H9 (cell line): ENCODE measurements at regions not wholly inside any gene's neighbourhood (a gene's known extent, or its start where the extent isn't known, plus 50 kb on each side); places are given as distances from the start of the nearest gene placed in this dataset.

Experiments used
- DNase-seq: peaks from one replicate; pipeline ENCODE4 v3.0.0-alpha.2; 2017
- H2AFZ ChIP-seq: one replicate; pipeline ENCODE4 v1.6.1; 2013; ENCODE audit warnings: mild to moderate bottlenecking, low read length, control low read depth, moderate library complexity
- H2AK5ac ChIP-seq: 2 replicates; pipeline ENCODE4 v1.6.1; 2013; ENCODE audit warnings: low read length, control low read depth, mixed read lengths; ENCODE audit not compliant: insufficient read length
- H2BK120ac ChIP-seq: one replicate; pipeline ENCODE4 v1.6.1; 2013; ENCODE audit warnings: low read depth, mild to moderate bottlenecking, low read length, control low read depth, inconsistent platforms; ENCODE audit not compliant: poor library complexity, severe bottlenecking
- H2BK12ac ChIP-seq: 2 replicates; pipeline ENCODE4 v1.6.1; 2013; ENCODE audit warnings: low read length, control low read depth, mixed read lengths, low read depth; ENCODE audit not compliant: insufficient read length
- H2BK15ac ChIP-seq: 2 replicates; pipeline ENCODE4 v1.6.1; 2013; ENCODE audit warnings: low read depth, low read length, control low read depth
- H2BK20ac ChIP-seq: one replicate; pipeline ENCODE4 v1.6.1; 2013; ENCODE audit warnings: low read depth, mild to moderate bottlenecking, low read length, control low read depth, inconsistent platforms; ENCODE audit not compliant: poor library complexity, severe bottlenecking
- H2BK5ac ChIP-seq: 2 replicates; pipeline ENCODE4 v1.6.1; 2013; ENCODE audit warnings: low read length, control low read depth, mixed read lengths; ENCODE audit not compliant: insufficient read length
- H3K14ac ChIP-seq: 2 replicates; pipeline ENCODE4 v1.6.1; 2013; ENCODE audit warnings: low read length, control low read depth; ENCODE audit not compliant: insufficient read depth
- H3K18ac ChIP-seq: 2 replicates; pipeline ENCODE4 v1.6.1; 2013; ENCODE audit warnings: low read depth, mild to moderate bottlenecking, mixed read lengths, low read length, control low read depth; ENCODE audit not compliant: insufficient read length
- H3K23ac ChIP-seq: 2 replicates; pipeline ENCODE4 v1.6.1; 2013; ENCODE audit warnings: low read length, control low read depth, mixed read lengths, low read depth; ENCODE audit not compliant: insufficient read length
- H3K23me2 ChIP-seq: 2 replicates; pipeline ENCODE4 v1.6.1; 2013; ENCODE audit warnings: low read depth, mild to moderate bottlenecking, mixed read lengths, low read length, control low read depth; ENCODE audit not compliant: insufficient read length, poor library complexity, severe bottlenecking
- H3K27ac ChIP-seq: 2 replicates; pipeline ENCODE4 v1.5.1; 2013; ENCODE audit warnings: low read length, control low read depth, mixed read lengths, low read depth; ENCODE audit not compliant: insufficient read length
- H3K27me3 ChIP-seq: 2 replicates; pipeline ENCODE4 v1.6.1; 2013; ENCODE audit warnings: low read length, control low read depth, inconsistent platforms; ENCODE audit not compliant: insufficient read depth
- H3K4ac ChIP-seq: 2 replicates; pipeline ENCODE4 v1.6.1; 2013; ENCODE audit warnings: low read depth, mild to moderate bottlenecking, control low read depth, inconsistent platforms, low read length, moderate library complexity
- H3K4me1 ChIP-seq: 2 replicates; pipeline ENCODE4 v1.6.1; 2013; ENCODE audit warnings: low read length, control low read depth, inconsistent platforms; ENCODE audit not compliant: insufficient read depth
- H3K4me2 ChIP-seq: 2 replicates; pipeline ENCODE4 v1.6.1; 2013; ENCODE audit warnings: low read length, control low read depth, mixed read lengths; ENCODE audit not compliant: insufficient read length, insufficient read depth
- H3K56ac ChIP-seq: 2 replicates; pipeline ENCODE4 v1.6.1; 2013; ENCODE audit warnings: low read depth, mild to moderate bottlenecking, mixed read lengths, low read length, control low read depth; ENCODE audit not compliant: insufficient read length
- H3K79me1 ChIP-seq: 2 replicates; pipeline ENCODE4 v1.6.1; 2013; ENCODE audit warnings: low read depth, mild to moderate bottlenecking, moderate library complexity, low read length, control low read depth, inconsistent platforms; ENCODE audit not compliant: insufficient read depth, poor library complexity, severe bottlenecking
- H3K79me2 ChIP-seq: 2 replicates; pipeline ENCODE4 v1.6.1; 2013; ENCODE audit warnings: low read length, control low read depth, inconsistent platforms; ENCODE audit not compliant: insufficient read depth
- H3K9ac ChIP-seq: 2 replicates; pipeline ENCODE4 v1.6.1; 2013; ENCODE audit warnings: low read length, control low read depth, mixed read lengths; ENCODE audit not compliant: insufficient read length; ENCODE audit errors: extremely low read depth
- H3K9me3 ChIP-seq: one replicate; pipeline ENCODE4 v1.6.1; 2013; ENCODE audit warnings: low read depth, low read length, inconsistent platforms; ENCODE audit not compliant: control insufficient read depth
- H3T11ph ChIP-seq: one replicate; pipeline ENCODE4 v1.6.1; 2013; ENCODE audit warnings: mild to moderate bottlenecking, low read length, control low read depth, inconsistent platforms
- H4K20me1 ChIP-seq: one replicate; pipeline ENCODE4 v1.6.1; 2013; ENCODE audit not compliant: control insufficient read depth, insufficient read length, insufficient read depth
- H4K5ac ChIP-seq: 2 replicates; pipeline ENCODE4 v1.6.1; 2013; ENCODE audit warnings: low read depth, mild to moderate bottlenecking, mixed read lengths, low read length, control low read depth; ENCODE audit not compliant: insufficient read length
- H4K8ac ChIP-seq: replicated peaks from 2 replicates; pipeline ENCODE4 v1.6.1; 2013; ENCODE audit warnings: low read length, control low read depth, mixed read lengths, low read depth; ENCODE audit not compliant: insufficient read length
- H4K91ac ChIP-seq: 2 replicates; pipeline ENCODE4 v1.6.1; 2013; ENCODE audit warnings: low read depth, mild to moderate bottlenecking, moderate library complexity, mixed read lengths, low read length, control low read depth; ENCODE audit not compliant: insufficient read length
- H3K27ac Mint-ChIP-seq, 3 experiments: 2 replicates in 2 of 3; 3 replicates in 1 of 3; pipeline ENCODE4 v1.8.0; 2020 to 2021; ENCODE audit warnings: mixed read lengths in 3 of 3, mild to moderate bottlenecking in 1 of 3, moderate library complexity in 1 of 3
- H3K27me3 Mint-ChIP-seq: 2 replicates; pipeline ENCODE4 v1.8.0; 2021; ENCODE audit warnings: low read depth, mild to moderate bottlenecking, moderate library complexity, mixed read lengths
- H3K36me3 Mint-ChIP-seq, 3 experiments: 2 replicates in 2 of 3; 3 replicates in 1 of 3; pipeline ENCODE4 v1.8.0; 2020 to 2021; ENCODE audit warnings: low read depth in 3 of 3, mixed read lengths in 3 of 3; ENCODE audit not compliant: insufficient read depth in 1 of 3
- H3K4me1 Mint-ChIP-seq, 2 experiments: 2 replicates each; pipeline ENCODE4 v1.8.0; 2020; ENCODE audit warnings: mixed read lengths in 2 of 2
- H3K4me3 Mint-ChIP-seq, 2 experiments: 2 replicates in 1 of 2; 3 replicates in 1 of 2; pipeline ENCODE4 v1.8.0; 2020 to 2021; ENCODE audit warnings: mild to moderate bottlenecking in 2 of 2, mixed read lengths in 2 of 2, moderate library complexity in 1 of 2
- H3K9me3 Mint-ChIP-seq, 2 experiments: 2 replicates in 1 of 2; 3 replicates in 1 of 2; pipeline ENCODE4 v1.8.0; 2020; ENCODE audit warnings: mild to moderate bottlenecking in 2 of 2, mixed read lengths in 2 of 2, moderate library complexity in 1 of 2
- WGBS: extraction: QIAGEN DNeasy Blood & Tissue Kit; methylation state at CpG from one replicate; pipeline ENCODE4 v1.1.7; 2013; ENCODE audit warnings: missing lambda C conversion rate, low lambda C conversion rate, mixed read lengths; ENCODE audit not compliant: insufficient read length; ENCODE audit errors: extremely low coverage; 5-methylcytosine and 5-hydroxymethylcytosine counted together
- TF ChIP-seq, protein P1 (sequence below): fragments of 200-600 bp; sonication (generic); conservative IDR thresholded peaks from 3 replicates; pipeline ENCODE4 v1.8.0; 2021; ENCODE audit warnings: antibody characterized with exemption, mild to moderate bottlenecking

DNA sequence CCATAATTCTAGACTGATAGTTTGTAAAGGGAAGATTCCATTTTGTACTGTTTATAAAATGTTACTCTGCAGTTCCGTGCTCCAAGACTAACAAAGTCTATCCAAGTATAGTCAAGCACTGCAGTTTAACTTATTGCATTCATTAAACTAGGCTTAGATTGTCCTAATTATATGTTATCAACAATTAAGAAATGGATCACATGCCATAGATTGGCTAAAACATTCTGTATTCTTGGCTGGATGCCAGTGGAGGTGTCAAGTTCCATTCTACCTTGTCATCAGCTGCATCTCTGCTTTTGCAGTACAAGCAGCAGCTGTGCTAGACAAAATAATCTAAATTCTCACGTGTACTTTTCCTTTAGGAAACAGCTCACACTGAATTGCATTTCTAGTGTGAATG, 69.4 kb upstream of the MEF2C start:
- H3K23ac ChIP-seq, result no peak overlapping the region
- no CpG with 5 or more reads among the region's 2 CpGs for WGBS
- no peak overlapping the region for H3K4me2 ChIP-seq
- Mint-ChIP-seq H3K9me3 (no peaks in the 10 kb centered on the region), H3K4me1 (peaks cover 37 to 38% of the 10 kb centered on the region in 2 experiments), H3K27me3 (no peaks in the 10 kb centered on the region), H3K27ac (no peak overlapping the region), H3K36me3 (no peaks in the 10 kb centered on the region), H3K4me3 (no peak overlapping the region)
- no peak overlapping the region for H2BK20ac ChIP-seq
- no peak overlapping the region for H2BK12ac ChIP-seq
- no peak overlapping the region for H2BK5ac ChIP-seq
- no peak overlapping the region for H3K9ac ChIP-seq
- no peak overlapping the region for H3T11ph ChIP-seq
- no peaks in the 10 kb centered on the region for H3K9me3 ChIP-seq
- no peak overlapping the region for H3K56ac ChIP-seq
- H3K79me1 ChIP-seq, result no peaks in the 10 kb centered on the region
- no peaks in the 10 kb centered on the region for H4K20me1 ChIP-seq
- no peak overlapping the region for H4K91ac ChIP-seq
- H3K18ac ChIP-seq, result no peak overlapping the region
- no peak overlapping the region for H4K8ac ChIP-seq
- no peak for DNase-seq
- no peak overlapping the region for H2AFZ ChIP-seq
- H3K79me2 ChIP-seq, result no peaks in the 10 kb centered on the region
- H3K27ac ChIP-seq, result no peak overlapping the region
- no peak overlapping the region for H4K5ac ChIP-seq
- no peaks in the 10 kb centered on the region for H3K23me2 ChIP-seq
- H3K4me1 ChIP-seq, result peaks cover 18% of the 10 kb centered on the region; the same call in 1 of the 2 replicates
- H3K27me3 ChIP-seq, result no peaks in the 10 kb centered on the region
- no peak overlapping the region for H2BK120ac ChIP-seq
- H3K4ac ChIP-seq, result no peak overlapping the region
- H2BK15ac ChIP-seq, result no peak overlapping the region
- TF ChIP-seq, protein P1, sequence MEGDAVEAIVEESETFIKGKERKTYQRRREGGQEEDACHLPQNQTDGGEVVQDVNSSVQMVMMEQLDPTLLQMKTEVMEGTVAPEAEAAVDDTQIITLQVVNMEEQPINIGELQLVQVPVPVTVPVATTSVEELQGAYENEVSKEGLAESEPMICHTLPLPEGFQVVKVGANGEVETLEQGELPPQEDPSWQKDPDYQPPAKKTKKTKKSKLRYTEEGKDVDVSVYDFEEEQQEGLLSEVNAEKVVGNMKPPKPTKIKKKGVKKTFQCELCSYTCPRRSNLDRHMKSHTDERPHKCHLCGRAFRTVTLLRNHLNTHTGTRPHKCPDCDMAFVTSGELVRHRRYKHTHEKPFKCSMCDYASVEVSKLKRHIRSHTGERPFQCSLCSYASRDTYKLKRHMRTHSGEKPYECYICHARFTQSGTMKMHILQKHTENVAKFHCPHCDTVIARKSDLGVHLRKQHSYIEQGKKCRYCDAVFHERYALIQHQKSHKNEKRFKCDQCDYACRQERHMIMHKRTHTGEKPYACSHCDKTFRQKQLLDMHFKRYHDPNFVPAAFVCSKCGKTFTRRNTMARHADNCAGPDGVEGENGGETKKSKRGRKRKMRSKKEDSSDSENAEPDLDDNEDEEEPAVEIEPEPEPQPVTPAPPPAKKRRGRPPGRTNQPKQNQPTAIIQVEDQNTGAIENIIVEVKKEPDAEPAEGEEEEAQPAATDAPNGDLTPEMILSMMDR, result no peak
- H2AK5ac ChIP-seq, result no peak overlapping the region
- no peak overlapping the region for H3K14ac ChIP-seq
